Prostate gland (tissue), 2 donors: ENCODE measurements at regions not wholly inside any gene's neighbourhood (a gene's known extent, or its start where the extent isn't known, plus 50 kb on each side); places are given as distances from the start of the nearest gene placed in this dataset.

Experiments
- POLR2A ChIP-seq: fragments of 450-650 bp; IDR thresholded peaks from one replicate; pipeline ENCODE4 v1.6.1; 2016; ENCODE audit warnings: antibody characterized with exemption, mild to moderate bottlenecking
- POLR2AphosphoS5 ChIP-seq: sonication (generic); formaldehyde crosslinking; IDR thresholded peaks from one replicate; pipeline ENCODE4 v1.6.1; 2017; ENCODE audit warnings: antibody characterized with exemption
- TF ChIP-seq, protein P1 (sequence below), 4 experiments: fragments of 200-600 bp in 2 of 4; fragments of 450-650 bp in 2 of 4; sonication (generic) in 2 of 4; IDR thresholded peaks; 1 replicate in 3 of 4; 2 replicates in 1 of 4; pipeline ENCODE4 v1.5.1; 2016 to 2019; ENCODE audit warnings: antibody characterized with exemption in 4 of 4, mild to moderate bottlenecking in 2 of 4, moderate library complexity in 2 of 4

DNA sequence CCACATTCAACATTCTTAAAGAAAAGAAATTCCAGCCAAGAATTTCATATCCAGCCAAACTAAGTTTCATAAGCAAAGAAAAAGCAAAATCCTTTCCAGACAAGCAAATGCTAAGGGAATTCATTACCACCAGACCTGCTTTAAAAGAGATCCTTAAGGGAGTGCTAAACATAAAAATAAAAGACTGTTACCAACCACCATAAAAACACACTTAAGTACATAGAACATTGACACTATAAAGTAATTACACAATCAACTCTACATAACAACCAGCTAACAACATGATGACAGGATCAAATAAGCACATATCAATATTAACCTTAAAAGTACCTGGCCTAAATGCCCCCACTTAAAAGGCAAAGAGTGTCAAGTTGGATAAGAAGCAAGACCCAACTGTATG, 153.5 kb downstream of the FTCDNL1 start:
- TF ChIP-seq, protein P1, sequence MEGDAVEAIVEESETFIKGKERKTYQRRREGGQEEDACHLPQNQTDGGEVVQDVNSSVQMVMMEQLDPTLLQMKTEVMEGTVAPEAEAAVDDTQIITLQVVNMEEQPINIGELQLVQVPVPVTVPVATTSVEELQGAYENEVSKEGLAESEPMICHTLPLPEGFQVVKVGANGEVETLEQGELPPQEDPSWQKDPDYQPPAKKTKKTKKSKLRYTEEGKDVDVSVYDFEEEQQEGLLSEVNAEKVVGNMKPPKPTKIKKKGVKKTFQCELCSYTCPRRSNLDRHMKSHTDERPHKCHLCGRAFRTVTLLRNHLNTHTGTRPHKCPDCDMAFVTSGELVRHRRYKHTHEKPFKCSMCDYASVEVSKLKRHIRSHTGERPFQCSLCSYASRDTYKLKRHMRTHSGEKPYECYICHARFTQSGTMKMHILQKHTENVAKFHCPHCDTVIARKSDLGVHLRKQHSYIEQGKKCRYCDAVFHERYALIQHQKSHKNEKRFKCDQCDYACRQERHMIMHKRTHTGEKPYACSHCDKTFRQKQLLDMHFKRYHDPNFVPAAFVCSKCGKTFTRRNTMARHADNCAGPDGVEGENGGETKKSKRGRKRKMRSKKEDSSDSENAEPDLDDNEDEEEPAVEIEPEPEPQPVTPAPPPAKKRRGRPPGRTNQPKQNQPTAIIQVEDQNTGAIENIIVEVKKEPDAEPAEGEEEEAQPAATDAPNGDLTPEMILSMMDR (IDR thresholded peaks at IDR 0.05): no peak
- TF ChIP-seq POLR2AphosphoS5: no peak
- TF ChIP-seq POLR2A: no peak
